Calu3 (cell line): ENCODE measurements at regions not wholly inside any gene's neighbourhood (a gene's known extent, or its start where the extent isn't known, plus 50 kb on each side); places are given as distances from the start of the nearest gene placed in this dataset.

Source experiments
- BruUV-seq: library from RNA; stranded (reverse); fragments of 400-500 nt; replicated peaks from 2 replicates; lab custom pipeline; 2021; lab: Mats Ljungman, UMichigan
- CTCF ChIA-PET: fragments of 300-600 bp; sonication (Branson Sonifier 250); formaldehyde crosslinking; loops from one replicate; lab custom pipeline; 2022; ENCODE audit warnings: antibody characterized with exemption; lab: Charles Lee
- DNase-seq: peaks from one replicate; pipeline ENCODE4 v3.0.0; 2022
- H3K27ac Mint-ChIP-seq: one replicate; pipeline ENCODE4 v1.8.0; 2022; ENCODE audit warnings: mixed read lengths; ENCODE audit not compliant: unreplicated experiment
- H3K27me3 Mint-ChIP-seq: one replicate; pipeline ENCODE4 v1.8.0; 2022; ENCODE audit warnings: mixed read lengths; ENCODE audit not compliant: unreplicated experiment
- H3K36me3 Mint-ChIP-seq: one replicate; pipeline ENCODE4 v1.8.0; 2022; ENCODE audit warnings: mild to moderate bottlenecking, moderate library complexity, mixed read lengths; ENCODE audit not compliant: insufficient read depth, unreplicated experiment
- H3K4me1 Mint-ChIP-seq: one replicate; pipeline ENCODE4 v1.8.0; 2022; ENCODE audit warnings: mild to moderate bottlenecking, low read depth, mixed read lengths; ENCODE audit not compliant: unreplicated experiment
- H3K4me3 Mint-ChIP-seq: one replicate; pipeline ENCODE4 v1.8.0; 2022; ENCODE audit warnings: mild to moderate bottlenecking, low read depth, moderate library complexity, mixed read lengths; ENCODE audit not compliant: unreplicated experiment
- H3K9me3 Mint-ChIP-seq: one replicate; pipeline ENCODE4 v1.8.0; 2022; ENCODE audit warnings: low read depth, mixed read lengths; ENCODE audit not compliant: unreplicated experiment
- CTCF ChIP-seq: fragments of 200-600 bp; IDR thresholded peaks from one replicate; pipeline ENCODE4 v1.8.0; 2022; ENCODE audit warnings: antibody characterized with exemption; ENCODE audit not compliant: unreplicated experiment
- intact Hi-C: fragments of 100-400 bp; cut with micrococcal nuclease; formaldehyde crosslinking; loops from one replicate; pipeline ENCODE4 v1.10.0; 2022; ENCODE audit not compliant: unreplicated experiment

DNA sequence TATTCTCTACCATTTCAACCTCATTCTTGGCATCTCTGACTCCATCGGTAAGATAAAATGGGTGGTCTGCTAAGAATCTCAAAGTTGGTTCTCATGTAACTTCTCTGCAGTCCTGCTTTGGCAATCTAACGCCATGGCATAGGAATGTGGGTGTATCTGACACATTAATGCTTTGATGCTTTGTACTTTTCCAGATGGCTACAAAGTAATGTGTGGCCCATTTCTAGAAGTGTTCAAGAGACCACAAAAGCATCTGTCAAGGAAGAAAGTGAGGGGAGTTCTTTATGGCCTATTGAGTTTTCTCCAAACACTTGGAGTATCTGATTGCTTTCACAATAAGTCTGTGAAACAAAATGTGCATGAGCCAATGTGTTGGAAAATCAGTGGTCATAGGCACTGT lies 339.9 kb upstream of the TGFBR2 start:
- no peaks in the 10 kb centered on the region for H3K27me3 Mint-ChIP-seq
- H3K27ac Mint-ChIP-seq = no peak overlapping the region
- no TSS peak for BruUV-seq
- TF ChIP-seq CTCF = no peak
- CTCF ChIA-PET = no interaction called here
- no peak for DNase-seq
- intact Hi-C loops = no loop called here
- peaks cover 20% of the 10 kb centered on the region for H3K4me1 Mint-ChIP-seq
- peaks cover 5% of the 10 kb centered on the region for H3K36me3 Mint-ChIP-seq
- no peak overlapping the region for H3K4me3 Mint-ChIP-seq
- peaks cover 3% of the 10 kb centered on the region for H3K9me3 Mint-ChIP-seq

- no peak overlapping the region for H3K4me3 Mint-ChIP-seq
- BruUV-seq = no TSS peak
- H3K4me1 Mint-ChIP-seq = peaks cover 15% of the 10 kb centered on the region
- peaks cover 3% of the 10 kb centered on the region for H3K9me3 Mint-ChIP-seq
- H3K27me3 Mint-ChIP-seq = no peaks in the 10 kb centered on the region
- intact Hi-C loops = no loop called here
- TF ChIP-seq CTCF = no peak
- H3K36me3 Mint-ChIP-seq = peaks cover 5% of the 10 kb centered on the region
- CTCF ChIA-PET = no interaction called here
- DNase-seq = no peak
- no peak overlapping the region for H3K27ac Mint-ChIP-seq
Measured at GRCh38 chr3:30268288-30268687, 338.1 kb upstream of the TGFBR2 start.

DNA sequence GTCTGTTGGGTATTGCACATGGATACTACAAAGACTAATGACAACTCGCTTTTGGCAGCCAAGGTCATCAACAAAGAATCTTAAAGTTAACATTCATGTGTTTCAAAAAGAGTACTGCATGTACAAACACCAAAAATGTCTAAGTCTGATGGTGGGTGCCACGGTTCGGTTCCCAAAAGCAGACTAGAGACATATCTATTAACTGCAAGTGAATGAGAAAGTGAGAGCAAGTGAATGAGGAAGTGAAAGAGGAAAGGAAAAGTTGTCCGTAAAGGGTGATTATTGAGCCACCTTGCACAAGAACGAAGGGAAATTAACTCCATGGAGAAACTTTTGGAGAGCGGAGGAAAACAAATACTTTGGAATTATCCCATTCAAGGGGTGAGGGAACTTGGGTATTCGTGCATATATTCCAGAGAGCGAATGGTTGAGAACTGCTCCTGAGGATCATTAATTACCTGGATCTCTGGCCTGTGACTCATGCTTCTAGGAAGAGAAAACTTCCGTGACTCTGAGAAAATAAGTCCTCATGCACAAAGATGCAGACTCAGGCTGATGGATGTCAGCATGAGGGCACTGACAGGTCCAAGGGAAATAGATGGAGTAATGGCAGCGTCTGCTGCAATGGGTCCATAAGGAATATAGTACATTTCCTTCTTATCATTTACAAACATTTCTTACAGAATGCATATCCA lies 336.5 kb upstream of the TGFBR2 start:
- CTCF ChIA-PET = no interaction called here
- peaks cover 3% of the 10 kb centered on the region for H3K9me3 Mint-ChIP-seq
- intact Hi-C loops = no loop called here
- peaks cover 5% of the 10 kb centered on the region for H3K36me3 Mint-ChIP-seq
- H3K4me1 Mint-ChIP-seq = peaks cover 9% of the 10 kb centered on the region
- peak overlapping the region; percentile 60 for H3K27ac Mint-ChIP-seq
- H3K4me3 Mint-ChIP-seq = peak overlapping the region; percentile 52
- no peak for DNase-seq
- no TSS peak for BruUV-seq
- H3K27me3 Mint-ChIP-seq = no peaks in the 10 kb centered on the region
- no peak for TF ChIP-seq CTCF

GRCh38 chr3:30271781-30272180 lies 334.6 kb upstream of the TGFBR2 start:
- no TSS peak for BruUV-seq
- no peak for DNase-seq
- Mint-ChIP-seq H3K9me3 (no peaks in the 10 kb centered on the region), H3K27me3 (no peaks in the 10 kb centered on the region), H3K27ac (no peak overlapping the region), H3K4me1 (peaks cover 9% of the 10 kb centered on the region), H3K4me3 (no peak overlapping the region), H3K36me3 (peaks cover 5% of the 10 kb centered on the region)
- intact Hi-C loops = no loop called here
- TF ChIP-seq CTCF = no peak
- CTCF ChIA-PET = interaction anchor here (0.6 kb wide), 1 partner anchor 21 kb away, joined by 3 read pairs; no protein-coding TSS in a partner anchor
